ENCODE measurements at regions not wholly inside any gene's neighbourhood (a gene's known extent, or its start where the extent isn't known, plus 50 kb on each side); places are given as distances from the start of the nearest gene placed in this dataset.

DNA sequence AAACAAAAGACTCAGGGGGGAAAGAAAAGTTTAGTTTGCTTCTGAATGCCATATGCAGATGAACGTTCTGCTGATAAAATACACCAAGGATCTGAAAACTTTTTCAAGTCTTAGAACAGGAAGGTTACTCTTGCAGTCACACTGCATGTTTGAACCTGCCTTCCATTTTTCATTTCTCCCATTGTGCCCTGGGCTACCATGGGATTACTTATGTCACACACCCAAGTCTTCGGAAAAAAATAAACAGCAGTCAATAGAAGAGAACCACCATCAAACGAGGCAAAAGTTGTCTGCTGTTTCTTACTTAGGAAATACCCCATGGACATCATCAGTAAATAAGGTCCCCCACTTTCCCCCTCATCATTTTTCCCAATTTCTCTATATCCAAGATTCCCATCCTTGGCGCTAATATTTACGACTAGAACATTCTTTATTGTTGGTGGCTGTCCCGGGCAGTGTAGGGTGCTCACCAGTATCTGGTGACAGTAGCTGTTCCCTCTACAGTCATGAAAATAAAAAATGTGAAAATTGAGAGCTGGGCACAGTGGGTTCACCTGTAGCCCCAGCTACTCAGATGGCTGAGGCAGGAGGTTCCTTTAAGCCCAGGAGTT is 202.5 kb downstream of the BCAS1 start:
- CTCF ChIA-PET = no interaction called here
- in situ Hi-C loops (cut with MboI; ENCODE audit: low sequenced_read_pairs) = no loop called here
- Histone ChIP-seq H3K4me2 (ENCODE audit: low read depth, low read length) (no peak overlapping the region), H3K14ac (replicated peaks; ENCODE audit: low read depth, low read length) (peak overlapping the region; percentile 62), H3K18ac (ENCODE audit: low read depth, low read length) (peak overlapping the region; percentile 62; the same call in 1 of the 2 replicates), H2BK20ac (ENCODE audit: low read depth, low read length) (peak overlapping the region; percentile 65; the same call in 1 of the 2 replicates), H3K9me3 (ENCODE audit: control insufficient read depth, insufficient read depth, low read length) (no peaks in the 10 kb centered on the region), H3K27me3 (ENCODE audit: control insufficient read depth, insufficient read depth, low read length) (no peaks in the 10 kb centered on the region), H2BK15ac (ENCODE audit: low read depth, low read length) (peak overlapping the region; percentile 87; the same call in 2 of the 3 replicates), H3K36me3 (ENCODE audit: control insufficient read depth, insufficient read depth, low read length) (no peaks in the 10 kb centered on the region), H3K23ac (ENCODE audit: low read depth, low read length) (peak overlapping the region; percentile 43; the same call in 1 of the 2 replicates), H2AK9ac (replicated peaks; ENCODE audit: low read depth, low read length, poor library complexity) (peak overlapping the region; percentile 0), H4K91ac (ENCODE audit: insufficient read depth, low read depth, low read length) (peak overlapping the region; percentile 33; the same call in 1 of the 2 replicates), H3K27ac (ENCODE audit: insufficient read depth, low read length) (no peak overlapping the region), H4K5ac (ENCODE audit: low read depth, low read length) (peak overlapping the region; percentile 35; the same call in 1 of the 2 replicates), H3K4me3 (ENCODE audit: insufficient read depth, low read depth, low read length) (no peak overlapping the region), H3K9me1 (ENCODE audit: insufficient read depth, low read length) (peaks cover 2% of the 10 kb centered on the region), H2AK5ac (ENCODE audit: low read depth, low read length) (no peak overlapping the region), H3K79me1 (ENCODE audit: low read depth in 1 of 2, low read length in 2 of 2) (peaks cover 0 to 11% of the 10 kb centered on the region in 2 experiments; a peak in 2 of 4 replicates), H3K4me1 (ENCODE audit: control insufficient read depth, insufficient read depth, low read length) (peaks cover 30% of the 10 kb centered on the region), H2BK120ac (ENCODE audit: low read depth, low read length) (peak overlapping the region; percentile 68; the same call in 1 of the 2 replicates), H4K8ac (ENCODE audit: low read depth in 2 of 2, low read length in 2 of 2) (peak overlapping the region in 1 of 2 experiments; percentile 80; a peak in 2 of 4 replicates), H4K20me1 (ENCODE audit: insufficient read depth, low read length) (no peaks in the 10 kb centered on the region), H3K56ac (ENCODE audit: extremely low read depth, insufficient read depth, low read length) (no peak overlapping the region), H3K4ac (ENCODE audit: low read depth, low read length) (peak overlapping the region; percentile 50; the same call in 1 of the 2 replicates), H2AFZ (replicated peaks; ENCODE audit: low read length, poor library complexity) (no peak overlapping the region), H2BK5ac (ENCODE audit: low read depth, low read length, poor library complexity, severe bottlenecking) (peak overlapping the region; percentile 51), H3K9ac (ENCODE audit: low read depth, low read length) (no peak overlapping the region)
- POLR2A ChIA-PET (ENCODE audit: unreplicated experiment) = no interaction called here
- TF ChIP-seq MAFK (IDR thresholded peaks at IDR 0.05; ENCODE audit: low read depth, low read length) (no peak), BHLHE40 (IDR thresholded peaks at IDR 0.05; ENCODE audit: low read depth, low read length) (no peak), SMC3 (IDR thresholded peaks at IDR 0.05; ENCODE audit: low read depth, low read length) (no peak)
- TF ChIP-seq, protein P1, sequence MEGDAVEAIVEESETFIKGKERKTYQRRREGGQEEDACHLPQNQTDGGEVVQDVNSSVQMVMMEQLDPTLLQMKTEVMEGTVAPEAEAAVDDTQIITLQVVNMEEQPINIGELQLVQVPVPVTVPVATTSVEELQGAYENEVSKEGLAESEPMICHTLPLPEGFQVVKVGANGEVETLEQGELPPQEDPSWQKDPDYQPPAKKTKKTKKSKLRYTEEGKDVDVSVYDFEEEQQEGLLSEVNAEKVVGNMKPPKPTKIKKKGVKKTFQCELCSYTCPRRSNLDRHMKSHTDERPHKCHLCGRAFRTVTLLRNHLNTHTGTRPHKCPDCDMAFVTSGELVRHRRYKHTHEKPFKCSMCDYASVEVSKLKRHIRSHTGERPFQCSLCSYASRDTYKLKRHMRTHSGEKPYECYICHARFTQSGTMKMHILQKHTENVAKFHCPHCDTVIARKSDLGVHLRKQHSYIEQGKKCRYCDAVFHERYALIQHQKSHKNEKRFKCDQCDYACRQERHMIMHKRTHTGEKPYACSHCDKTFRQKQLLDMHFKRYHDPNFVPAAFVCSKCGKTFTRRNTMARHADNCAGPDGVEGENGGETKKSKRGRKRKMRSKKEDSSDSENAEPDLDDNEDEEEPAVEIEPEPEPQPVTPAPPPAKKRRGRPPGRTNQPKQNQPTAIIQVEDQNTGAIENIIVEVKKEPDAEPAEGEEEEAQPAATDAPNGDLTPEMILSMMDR (conservative IDR thresholded peaks at IDR 0.05; ENCODE audit: low read depth, low read length) = no peak
- no peak for ATAC-seq (ENCODE audit: low read depth)
- WGBS, 2 experiments (ENCODE audit: extremely low coverage in 2 of 2, insufficient read length in 1 of 2) = 67% methylated on average over 1 of the region's 6 CpGs; no CpG with 5 or more reads in 1 of the 2 experiments
- dilution Hi-C loops (cut with HindIII; ENCODE audit: low sequenced_read_pairs, unreplicated experiment) = no loop called here
- no peak for DNase-seq
- no TSS peak for BruUV-seq (replicated peaks)
- intact Hi-C loops (cut with micrococcal nuclease) = loop anchor here (2.0 to 5.0 kb wide), 2 partner anchors 41 to 47 kb away; no protein-coding TSS in a partner anchor

Measured in IMR-90 (cell line).